GM12878 (cell line): ENCODE measurements at regions not wholly inside any gene's neighbourhood (a gene's known extent, or its start where the extent isn't known, plus 50 kb on each side); places are given as distances from the start of the nearest gene placed in this dataset.

Source experiments
- POLR2AphosphoS5 ChIP-seq: IDR thresholded peaks from 2 replicates; pipeline ENCODE4 v1.6.1; 2011; ENCODE audit warnings: mild to moderate bottlenecking, low read length, inconsistent platforms
- ZNF274 ChIP-seq: IDR thresholded peaks from one replicate; pipeline ENCODE4 v1.8.0; 2011; ENCODE audit not compliant: insufficient read length, insufficient read depth
- TF ChIP-seq, protein P1 (sequence below): IDR thresholded peaks from 2 replicates; pipeline ENCODE4 v1.6.1; 2012; ENCODE audit warnings: low read depth, low read length, improper control_type of control experiment

DNA sequence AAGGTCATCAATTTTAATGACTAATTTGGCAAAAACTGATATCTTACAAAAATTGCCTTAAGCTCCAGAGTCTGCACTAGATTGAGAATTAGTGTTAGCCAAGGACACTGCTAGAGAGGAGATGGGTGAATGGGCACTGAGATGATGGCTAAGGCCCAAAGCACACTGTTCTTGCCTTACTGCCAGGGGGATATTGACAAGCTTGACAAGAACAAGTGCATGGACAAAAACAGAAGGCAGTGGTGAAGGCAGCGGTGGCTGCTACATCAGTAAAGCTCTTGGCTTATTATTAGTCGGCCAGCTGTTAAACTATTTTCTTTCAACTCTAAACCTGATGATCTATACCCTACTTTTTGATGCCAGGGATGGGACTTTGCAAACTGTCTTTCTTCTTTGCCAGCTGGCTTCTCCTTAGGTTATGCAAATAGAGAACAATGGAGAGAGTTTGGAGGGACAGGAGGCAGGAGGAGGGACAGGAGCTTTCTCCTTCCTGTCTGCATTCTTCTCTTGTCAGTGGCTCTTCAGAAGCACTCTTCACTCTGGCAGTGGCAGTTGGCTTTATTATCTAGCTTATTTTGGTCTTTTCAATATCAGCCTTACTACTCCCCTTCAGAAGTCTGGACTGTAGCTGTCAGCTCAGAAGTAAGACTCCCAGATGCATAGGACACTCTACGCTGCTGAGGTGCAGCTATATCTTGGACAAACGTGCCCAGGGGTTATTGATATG, 853.5 kb upstream of the TMPRSS15 start:
- TF ChIP-seq, protein P1, sequence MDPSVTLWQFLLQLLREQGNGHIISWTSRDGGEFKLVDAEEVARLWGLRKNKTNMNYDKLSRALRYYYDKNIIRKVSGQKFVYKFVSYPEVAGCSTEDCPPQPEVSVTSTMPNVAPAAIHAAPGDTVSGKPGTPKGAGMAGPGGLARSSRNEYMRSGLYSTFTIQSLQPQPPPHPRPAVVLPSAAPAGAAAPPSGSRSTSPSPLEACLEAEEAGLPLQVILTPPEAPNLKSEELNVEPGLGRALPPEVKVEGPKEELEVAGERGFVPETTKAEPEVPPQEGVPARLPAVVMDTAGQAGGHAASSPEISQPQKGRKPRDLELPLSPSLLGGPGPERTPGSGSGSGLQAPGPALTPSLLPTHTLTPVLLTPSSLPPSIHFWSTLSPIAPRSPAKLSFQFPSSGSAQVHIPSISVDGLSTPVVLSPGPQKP, result no peak
- TF ChIP-seq POLR2AphosphoS5 (no peak), ZNF274 (no peak)
